ENCODE measurements at regions not wholly inside any gene's neighbourhood (a gene's known extent, or its start where the extent isn't known, plus 50 kb on each side); places are given as distances from the start of the nearest gene placed in this dataset.
"Not testable (repeated sequence)": the region's sequence is repeated elsewhere in the genome, so short reads cannot be mapped to it uniquely, and the experiment has no call there.

DNA sequence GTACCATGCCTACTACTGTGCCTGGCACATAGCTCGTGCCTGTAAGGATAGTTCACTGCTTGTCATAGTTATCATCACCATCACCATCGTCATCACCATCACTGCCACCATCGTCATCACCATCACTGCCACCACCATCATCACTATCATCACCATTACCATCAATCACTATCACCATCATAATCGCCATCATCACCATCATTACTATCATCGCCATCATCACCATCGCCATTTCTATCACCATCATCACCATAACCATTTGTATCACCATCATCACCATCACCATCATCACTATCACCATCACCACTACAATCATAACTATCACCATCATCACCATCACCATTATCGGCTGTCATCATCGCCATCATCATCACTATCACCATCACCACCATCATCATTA is 107.1 kb downstream of the TUBA3C start:
- intact Hi-C loops (cut with micrococcal nuclease; ENCODE audit: unreplicated experiment), result no loop called here
- POLR2A ChIA-PET, result no interaction called here
- no peak for DNase-seq
- no peaks in the 10 kb centered on the region for H3K36me3 ChIP-seq (ENCODE audit: control insufficient read depth, insufficient read depth, low read length)
- Mint-ChIP-seq H3K4me1 (ENCODE audit: low read depth, unreplicated experiment) (no peaks in the 10 kb centered on the region), H3K27ac (ENCODE audit: unreplicated experiment) (no peak overlapping the region), H3K27me3 (ENCODE audit: insufficient read depth, unreplicated experiment) (peaks cover 3% of the 10 kb centered on the region), H3K36me3 (ENCODE audit: insufficient read depth, unreplicated experiment) (no peaks in the 10 kb centered on the region), H3K4me3 (ENCODE audit: unreplicated experiment) (no peak overlapping the region), H3K9me3 (ENCODE audit: unreplicated experiment) (peaks cover 10% of the 10 kb centered on the region)
- no peaks in the 10 kb centered on the region for H3K4me1 ChIP-seq
- CTCF ChIA-PET, result no interaction called here
- H3K27me3 ChIP-seq (replicated peaks; ENCODE audit: control insufficient read depth, insufficient read depth, low read length), result no peaks in the 10 kb centered on the region
- H3K4me3 ChIP-seq (ENCODE audit: low read depth, low read length), result no peak overlapping the region
- no peaks in the 10 kb centered on the region for H3K9me3 ChIP-seq
- BruUV-seq (replicated peaks), result no TSS peak
- TF ChIP-seq, protein P1, sequence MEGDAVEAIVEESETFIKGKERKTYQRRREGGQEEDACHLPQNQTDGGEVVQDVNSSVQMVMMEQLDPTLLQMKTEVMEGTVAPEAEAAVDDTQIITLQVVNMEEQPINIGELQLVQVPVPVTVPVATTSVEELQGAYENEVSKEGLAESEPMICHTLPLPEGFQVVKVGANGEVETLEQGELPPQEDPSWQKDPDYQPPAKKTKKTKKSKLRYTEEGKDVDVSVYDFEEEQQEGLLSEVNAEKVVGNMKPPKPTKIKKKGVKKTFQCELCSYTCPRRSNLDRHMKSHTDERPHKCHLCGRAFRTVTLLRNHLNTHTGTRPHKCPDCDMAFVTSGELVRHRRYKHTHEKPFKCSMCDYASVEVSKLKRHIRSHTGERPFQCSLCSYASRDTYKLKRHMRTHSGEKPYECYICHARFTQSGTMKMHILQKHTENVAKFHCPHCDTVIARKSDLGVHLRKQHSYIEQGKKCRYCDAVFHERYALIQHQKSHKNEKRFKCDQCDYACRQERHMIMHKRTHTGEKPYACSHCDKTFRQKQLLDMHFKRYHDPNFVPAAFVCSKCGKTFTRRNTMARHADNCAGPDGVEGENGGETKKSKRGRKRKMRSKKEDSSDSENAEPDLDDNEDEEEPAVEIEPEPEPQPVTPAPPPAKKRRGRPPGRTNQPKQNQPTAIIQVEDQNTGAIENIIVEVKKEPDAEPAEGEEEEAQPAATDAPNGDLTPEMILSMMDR (IDR thresholded peaks at IDR 0.05; ENCODE audit: insufficient read depth in 1 of 2, low read depth in 1 of 2, low read length in 1 of 2, severe bottlenecking in 1 of 2, unreplicated experiment in 1 of 2), result no peak

DNA sequence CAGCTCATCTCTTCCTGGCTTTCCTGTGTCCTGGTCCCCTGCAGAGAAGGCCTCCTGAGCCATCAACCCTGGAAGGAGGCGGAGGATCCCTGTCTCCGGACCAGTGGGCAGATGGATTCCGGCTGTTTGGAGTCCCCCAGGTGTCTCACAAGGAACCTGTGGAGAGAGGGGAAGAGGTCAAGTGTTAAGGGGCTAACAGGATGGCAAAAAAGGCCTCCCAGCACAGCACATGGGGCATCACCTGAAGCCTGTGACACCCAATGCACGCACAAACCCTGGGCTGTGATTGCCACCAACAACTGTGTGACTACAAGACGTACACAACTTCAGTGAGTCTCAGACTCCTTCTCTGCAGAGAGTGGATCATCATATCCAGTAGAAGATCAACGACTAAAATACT is 107.5 kb downstream of the TUBA3C start:
- H3K4me3 ChIP-seq (ENCODE audit: low read depth, low read length); DNase-seq; H3K9me3 Mint-ChIP-seq (ENCODE audit: unreplicated experiment); H3K36me3 ChIP-seq (ENCODE audit: control insufficient read depth, insufficient read depth, low read length); intact Hi-C loops (cut with micrococcal nuclease; ENCODE audit: unreplicated experiment); H3K4me1 ChIP-seq; BruUV-seq (replicated peaks); H3K27me3 ChIP-seq (replicated peaks; ENCODE audit: control insufficient read depth, insufficient read depth, low read length); H3K27me3 Mint-ChIP-seq (ENCODE audit: insufficient read depth, unreplicated experiment); H3K27ac Mint-ChIP-seq (ENCODE audit: unreplicated experiment); H3K9me3 ChIP-seq; CTCF ChIA-PET; H3K36me3 Mint-ChIP-seq (ENCODE audit: insufficient read depth, unreplicated experiment); H3K4me1 Mint-ChIP-seq (ENCODE audit: low read depth, unreplicated experiment); POLR2A ChIA-PET; H3K4me3 Mint-ChIP-seq (ENCODE audit: unreplicated experiment): not testable (repeated sequence)

DNA sequence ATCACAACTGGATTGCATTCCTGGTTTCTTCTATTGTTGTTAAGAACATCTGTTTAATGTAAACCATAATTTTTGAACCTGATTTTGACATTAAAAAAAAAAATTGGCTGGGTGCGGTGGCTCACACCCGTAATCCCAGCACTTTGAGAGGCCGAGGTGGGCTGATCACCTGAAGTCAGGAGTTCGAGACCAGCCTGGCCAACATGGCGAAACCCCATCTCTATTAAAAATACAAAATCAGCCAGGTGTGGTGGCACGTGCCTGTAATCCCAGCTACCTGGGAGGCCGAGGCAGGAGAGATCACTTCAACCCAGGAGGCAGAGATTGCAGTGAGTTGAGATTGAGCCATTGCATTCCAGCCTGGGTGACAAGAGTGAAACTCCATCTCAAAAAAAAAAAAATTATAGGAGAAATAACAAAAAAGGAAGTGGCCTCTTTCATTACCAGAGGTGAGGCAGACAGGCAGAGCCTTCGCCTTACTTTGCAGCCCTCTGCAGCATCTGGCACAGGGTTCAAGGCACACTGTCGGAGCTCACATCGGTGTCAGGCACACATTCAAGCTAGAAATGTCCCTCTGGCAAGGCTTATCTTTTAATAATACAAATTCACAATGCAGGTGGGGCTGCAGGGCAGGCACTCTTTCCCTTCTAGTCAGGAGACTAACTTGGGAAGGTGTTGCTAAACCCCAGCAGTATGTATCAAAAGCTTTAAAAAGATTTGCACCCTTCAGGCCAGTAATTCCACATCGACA is 108.5 kb downstream of the TUBA3C start:
- H3K9me3 Mint-ChIP-seq (ENCODE audit: unreplicated experiment); BruUV-seq (replicated peaks); POLR2A ChIA-PET; DNase-seq; CTCF ChIA-PET; H3K4me1 ChIP-seq; H3K27me3 ChIP-seq (replicated peaks; ENCODE audit: control insufficient read depth, insufficient read depth, low read length); H3K36me3 ChIP-seq (ENCODE audit: control insufficient read depth, insufficient read depth, low read length); H3K4me1 Mint-ChIP-seq (ENCODE audit: low read depth, unreplicated experiment); H3K36me3 Mint-ChIP-seq (ENCODE audit: insufficient read depth, unreplicated experiment); H3K4me3 ChIP-seq (ENCODE audit: low read depth, low read length); intact Hi-C loops (cut with micrococcal nuclease; ENCODE audit: unreplicated experiment); H3K27me3 Mint-ChIP-seq (ENCODE audit: insufficient read depth, unreplicated experiment); H3K4me3 Mint-ChIP-seq (ENCODE audit: unreplicated experiment); H3K9me3 ChIP-seq; H3K27ac Mint-ChIP-seq (ENCODE audit: unreplicated experiment): not testable (repeated sequence)

DNA sequence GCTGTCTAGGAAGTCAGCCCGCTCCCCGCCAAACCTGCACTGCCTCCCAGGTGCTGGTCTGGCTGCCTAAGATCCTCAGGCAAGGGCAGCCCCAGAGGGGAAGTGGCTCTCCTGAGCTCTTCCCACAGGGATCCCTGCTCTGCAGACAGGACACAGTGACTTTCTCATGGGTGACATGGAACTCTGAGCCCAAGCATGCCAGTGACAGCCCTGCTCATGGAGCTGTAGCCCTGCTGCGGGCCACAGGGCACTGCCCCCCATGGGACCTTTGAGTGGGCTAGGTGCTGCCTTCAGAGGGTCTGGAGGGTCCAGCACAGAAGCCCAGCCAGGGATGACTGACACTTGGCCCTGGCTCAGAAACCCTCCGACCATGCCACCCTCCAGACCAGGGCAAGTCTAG is 109.1 kb downstream of the TUBA3C start:
- no TSS peak for BruUV-seq (replicated peaks)
- intact Hi-C loops (cut with micrococcal nuclease; ENCODE audit: unreplicated experiment), result no loop called here
- no peak for DNase-seq
- H3K4me3 Mint-ChIP-seq (ENCODE audit: unreplicated experiment), result no peak overlapping the region
- no peaks in the 10 kb centered on the region for H3K4me1 ChIP-seq
- ChIA-PET POLR2A (no interaction called here), CTCF (no interaction called here)
- no peak overlapping the region for H3K27ac Mint-ChIP-seq (ENCODE audit: unreplicated experiment)
- peaks cover 10% of the 10 kb centered on the region for H3K9me3 Mint-ChIP-seq (ENCODE audit: unreplicated experiment)
- no peaks in the 10 kb centered on the region for H3K4me1 Mint-ChIP-seq (ENCODE audit: low read depth, unreplicated experiment)
- H3K27me3 ChIP-seq (replicated peaks; ENCODE audit: control insufficient read depth, insufficient read depth, low read length), result no peaks in the 10 kb centered on the region
- H3K4me3 ChIP-seq (ENCODE audit: low read depth, low read length), result no peak overlapping the region
- no peaks in the 10 kb centered on the region for H3K36me3 ChIP-seq (ENCODE audit: control insufficient read depth, insufficient read depth, low read length)
- no peaks in the 10 kb centered on the region for H3K36me3 Mint-ChIP-seq (ENCODE audit: insufficient read depth, unreplicated experiment)
- H3K27me3 Mint-ChIP-seq (ENCODE audit: insufficient read depth, unreplicated experiment), result peaks cover 3% of the 10 kb centered on the region
- TF ChIP-seq, protein P1 (IDR thresholded peaks at IDR 0.05; ENCODE audit: insufficient read depth in 1 of 2, low read depth in 1 of 2, low read length in 1 of 2, severe bottlenecking in 1 of 2, unreplicated experiment in 1 of 2), result no peak
- no peaks in the 10 kb centered on the region for H3K9me3 ChIP-seq
